CD14-positive monocyte (primary cell): ENCODE measurements at regions not wholly inside any gene's neighbourhood (a gene's known extent, or its start where the extent isn't known, plus 50 kb on each side); places are given as distances from the start of the nearest gene placed in this dataset.

Experiments
- DNase-seq, 3 donors: peaks; one replicate each; pipeline ENCODE4 v3.0.0-alpha.2; 2011 to 2022
- H2AFZ ChIP-seq: 2 replicates; pipeline ENCODE4 v1.6.0; 2012; ENCODE audit warnings: mild to moderate bottlenecking, low read depth, low read length, inconsistent platforms; ENCODE audit not compliant: insufficient read depth, poor library complexity, severe bottlenecking
- H3K27ac ChIP-seq, 2 donors: 1 replicate in 1 of 2; 2 replicates in 1 of 2; pipeline ENCODE4 v1.5.1; 2012 to 2013; ENCODE audit warnings: low read length in 2 of 2, control low read depth in 1 of 2, inconsistent platforms in 1 of 2, low read depth in 1 of 2, mild to moderate bottlenecking in 1 of 2
- H3K27me3 ChIP-seq, 2 donors: one replicate each; pipeline versions ENCODE4 v1.6.0 to v1.6.1; 2011 to 2013; ENCODE audit warnings: low read length in 2 of 2; ENCODE audit not compliant: control insufficient read depth in 2 of 2, insufficient read depth in 2 of 2
- H3K36me3 ChIP-seq, 2 donors: replicated peaks in 1 of 2; 1 replicate in 1 of 2; 2 replicates in 1 of 2; pipeline versions ENCODE4 v1.5.1 to v1.6.1; 2012 to 2013; ENCODE audit warnings: low read length in 2 of 2, control low read depth in 1 of 2, inconsistent platforms in 1 of 2, mild to moderate bottlenecking in 1 of 2; ENCODE audit not compliant: insufficient read depth in 2 of 2, control insufficient read depth in 1 of 2
- H3K4me1 ChIP-seq, 2 donors: 1 replicate in 1 of 2; 2 replicates in 1 of 2; pipeline versions ENCODE4 v1.5.1 to v1.6.1; 2012 to 2013; ENCODE audit warnings: low read length in 2 of 2, control low read depth in 1 of 2, inconsistent platforms in 1 of 2, mild to moderate bottlenecking in 1 of 2, moderate library complexity in 1 of 2; ENCODE audit not compliant: insufficient read depth in 2 of 2, control insufficient read depth in 1 of 2
- H3K4me2 ChIP-seq: replicated peaks from 2 replicates; pipeline ENCODE3; 2012; ENCODE audit warnings: low read length, moderate library complexity, mild to moderate bottlenecking; ENCODE audit not compliant: poor library complexity, severe bottlenecking; ENCODE audit errors: extremely low read depth
- H3K4me3 ChIP-seq, 3 experiments: fragments of 200-600 bp in 1 of 3; sonication (generic) in 1 of 3; replicated peaks in 1 of 3; 1 replicate in 2 of 3; 2 replicates in 1 of 3; pipeline ENCODE4 v1.5.1; 2011 to 2013; ENCODE audit warnings: low read length in 3 of 3, mild to moderate bottlenecking in 3 of 3, control low read depth in 2 of 3, low read depth in 2 of 3, inconsistent platforms in 1 of 3, moderate library complexity in 1 of 3
- H3K79me2 ChIP-seq: 2 replicates; pipeline ENCODE4 v1.6.0; 2012; ENCODE audit warnings: mild to moderate bottlenecking, control low read depth, inconsistent platforms, low read length, moderate library complexity; ENCODE audit not compliant: insufficient read depth
- H3K9ac ChIP-seq: 2 replicates; pipeline ENCODE4 v1.6.0; 2017; ENCODE audit warnings: low read length, mild to moderate bottlenecking; ENCODE audit not compliant: insufficient read depth, poor library complexity, severe bottlenecking
- H3K9me3 ChIP-seq, 2 donors: replicated peaks in 1 of 2; 1 replicate in 1 of 2; 2 replicates in 1 of 2; pipeline versions ENCODE4 v1.5.1 to v1.6.1; 2012 to 2013; ENCODE audit warnings: low read length in 2 of 2, control low read depth in 1 of 2; ENCODE audit not compliant: control insufficient read depth in 1 of 2, insufficient read depth in 1 of 2
- H4K20me1 ChIP-seq: 2 replicates; pipeline ENCODE4 v1.6.0; 2012; ENCODE audit warnings: mild to moderate bottlenecking, low read length, control low read depth, moderate library complexity; ENCODE audit not compliant: insufficient read depth
- H3K27ac Mint-ChIP-seq, 7 donors: one replicate each; pipeline ENCODE4 v1.8.0; 2020; ENCODE audit warnings: mild to moderate bottlenecking in 7 of 7, mixed read lengths in 7 of 7, moderate library complexity in 6 of 7, inconsistent platforms in 2 of 7
- H3K27me3 Mint-ChIP-seq, 3 donors: one replicate each; pipeline ENCODE4 v1.8.0; 2021 to 2022; ENCODE audit warnings: low read depth in 3 of 3, mild to moderate bottlenecking in 3 of 3, mixed read lengths in 3 of 3, moderate library complexity in 3 of 3, inconsistent platforms in 1 of 3
- H3K36me3 Mint-ChIP-seq, 2 donors: one replicate each; pipeline ENCODE4 v1.8.0; 2020; ENCODE audit warnings: mixed read lengths in 2 of 2, inconsistent platforms in 1 of 2, mild to moderate bottlenecking in 1 of 2
- H3K4me1 Mint-ChIP-seq: one replicate; pipeline ENCODE4 v1.8.0; 2020; ENCODE audit warnings: mild to moderate bottlenecking, mixed read lengths
- H3K4me3 Mint-ChIP-seq, 2 donors: one replicate each; pipeline ENCODE4 v1.8.0; 2020; ENCODE audit warnings: mild to moderate bottlenecking in 2 of 2, mixed read lengths in 2 of 2, moderate library complexity in 1 of 2
- H3K9me3 Mint-ChIP-seq, 7 donors: one replicate each; pipeline ENCODE4 v1.8.0; 2020 to 2022; ENCODE audit warnings: mixed read lengths in 7 of 7, mild to moderate bottlenecking in 6 of 7, moderate library complexity in 6 of 7, inconsistent platforms in 2 of 7
- CTCF ChIP-seq: fragments of 200-600 bp; IDR thresholded peaks from one replicate; pipeline ENCODE4 v1.8.0; 2022; ENCODE audit warnings: antibody characterized with exemption, mild to moderate bottlenecking
- WGBS: methylation state at CpG from one replicate; pipeline ENCODE4 v1.1.5; 2013; ENCODE audit warnings: missing lambda C conversion rate; ENCODE audit not compliant: insufficient coverage; 5-methylcytosine and 5-hydroxymethylcytosine counted together
- intact Hi-C, 2 donors: fragments of 100-400 bp; cut with micrococcal nuclease; formaldehyde crosslinking; loops; one replicate each; pipeline versions ENCODE4 v1.15.0 to v1.15.1; 2023

- no peak for DNase-seq
- WGBS: no CpG with 5 or more reads among the region's 1 CpG
- Histone ChIP-seq H4K20me1 (no peaks in the 10 kb centered on the region), H3K79me2 (no peaks in the 10 kb centered on the region), H3K36me3 (no peaks in the 10 kb centered on the region), H3K4me2 (no peak overlapping the region), H3K27ac (no peak overlapping the region), H3K9me3 (no peaks in the 10 kb centered on the region), H3K4me3 (no peak overlapping the region), H3K27me3 (no peaks in the 10 kb centered on the region), H2AFZ (no peak overlapping the region), H3K4me1 (no peaks in the 10 kb centered on the region), H3K9ac (no peak overlapping the region)
- intact Hi-C loops: no loop called here
- H3K27ac Mint-ChIP-seq: no peak overlapping the region
- peaks cover 3% of the 10 kb centered on the region for H3K4me1 Mint-ChIP-seq
- no peak for TF ChIP-seq CTCF
- H3K9me3 Mint-ChIP-seq: peaks cover 0 to 2% (median 0%) of the 10 kb centered on the region in 7 donors
- H3K27me3 Mint-ChIP-seq: peaks cover 0 to 7% (median 2%) of the 10 kb centered on the region in 3 donors
- no peaks in the 10 kb centered on the region for H3K36me3 Mint-ChIP-seq
- H3K4me3 Mint-ChIP-seq: no peak overlapping the region
These were observed 193.0 kb downstream of the NDFIP2 start for GRCh38 chr13:79673993-79674377.

GRCh38 chr13:79673310-79673992 lies 192.5 kb downstream of the NDFIP2 start:
- no peak overlapping the region for H3K4me2 ChIP-seq
- H3K36me3 ChIP-seq: no peaks in the 10 kb centered on the region

More at GRCh38 chr13:79673310-79673992, 192.5 kb downstream of the NDFIP2 start:
- H3K36me3 Mint-ChIP-seq: no peaks in the 10 kb centered on the region
- H2AFZ ChIP-seq: no peak overlapping the region
- H3K27ac ChIP-seq: no peak overlapping the region
- no peaks in the 10 kb centered on the region for H4K20me1 ChIP-seq
- WGBS: 89% methylated on average over 5 of the region's 6 CpGs
- DNase-seq: no peak
- peaks cover 0 to 2% (median 0%) of the 10 kb centered on the region in 7 donors for H3K9me3 Mint-ChIP-seq
- no peak overlapping the region for H3K4me3 ChIP-seq
- intact Hi-C loops: no loop called here
- no peaks in the 10 kb centered on the region for H3K4me1 ChIP-seq
- H3K27me3 ChIP-seq: no peaks in the 10 kb centered on the region
- no peaks in the 10 kb centered on the region for H3K9me3 ChIP-seq
- H3K27ac Mint-ChIP-seq: no peak overlapping the region
- peaks cover 0 to 5% (median 2%) of the 10 kb centered on the region in 3 donors for H3K27me3 Mint-ChIP-seq
- H3K4me3 Mint-ChIP-seq: no peak overlapping the region
- TF ChIP-seq CTCF: no peak
- H3K9ac ChIP-seq: no peak overlapping the region
- H3K4me1 Mint-ChIP-seq: peaks cover 3% of the 10 kb centered on the region
- H3K79me2 ChIP-seq: no peaks in the 10 kb centered on the region
